CD14-positive monocyte (primary cell): ENCODE measurements at regions not wholly inside any gene's neighbourhood (a gene's known extent, or its start where the extent isn't known, plus 50 kb on each side); places are given as distances from the start of the nearest gene placed in this dataset.

Source experiments
- DNase-seq, 3 donors: peaks; one replicate each; pipeline ENCODE4 v3.0.0-alpha.2; 2011 to 2022
- H2AFZ ChIP-seq: 2 replicates; pipeline ENCODE4 v1.6.0; 2012; ENCODE audit warnings: mild to moderate bottlenecking, low read depth, low read length, inconsistent platforms; ENCODE audit not compliant: insufficient read depth, poor library complexity, severe bottlenecking
- H3K27ac ChIP-seq, 2 donors: 1 replicate in 1 of 2; 2 replicates in 1 of 2; pipeline ENCODE4 v1.5.1; 2012 to 2013; ENCODE audit warnings: low read length in 2 of 2, control low read depth in 1 of 2, inconsistent platforms in 1 of 2, low read depth in 1 of 2, mild to moderate bottlenecking in 1 of 2
- H3K27me3 ChIP-seq, 2 donors: one replicate each; pipeline versions ENCODE4 v1.6.0 to v1.6.1; 2011 to 2013; ENCODE audit warnings: low read length in 2 of 2; ENCODE audit not compliant: control insufficient read depth in 2 of 2, insufficient read depth in 2 of 2
- H3K36me3 ChIP-seq, 2 donors: replicated peaks in 1 of 2; 1 replicate in 1 of 2; 2 replicates in 1 of 2; pipeline versions ENCODE4 v1.5.1 to v1.6.1; 2012 to 2013; ENCODE audit warnings: low read length in 2 of 2, control low read depth in 1 of 2, inconsistent platforms in 1 of 2, mild to moderate bottlenecking in 1 of 2; ENCODE audit not compliant: insufficient read depth in 2 of 2, control insufficient read depth in 1 of 2
- H3K4me1 ChIP-seq, 2 donors: 1 replicate in 1 of 2; 2 replicates in 1 of 2; pipeline versions ENCODE4 v1.5.1 to v1.6.1; 2012 to 2013; ENCODE audit warnings: low read length in 2 of 2, control low read depth in 1 of 2, inconsistent platforms in 1 of 2, mild to moderate bottlenecking in 1 of 2, moderate library complexity in 1 of 2; ENCODE audit not compliant: insufficient read depth in 2 of 2, control insufficient read depth in 1 of 2
- H3K4me2 ChIP-seq: replicated peaks from 2 replicates; pipeline ENCODE3; 2012; ENCODE audit warnings: low read length, moderate library complexity, mild to moderate bottlenecking; ENCODE audit not compliant: poor library complexity, severe bottlenecking; ENCODE audit errors: extremely low read depth
- H3K4me3 ChIP-seq, 3 experiments: fragments of 200-600 bp in 1 of 3; sonication (generic) in 1 of 3; replicated peaks in 1 of 3; 1 replicate in 2 of 3; 2 replicates in 1 of 3; pipeline ENCODE4 v1.5.1; 2011 to 2013; ENCODE audit warnings: low read length in 3 of 3, mild to moderate bottlenecking in 3 of 3, control low read depth in 2 of 3, low read depth in 2 of 3, inconsistent platforms in 1 of 3, moderate library complexity in 1 of 3
- H3K79me2 ChIP-seq: 2 replicates; pipeline ENCODE4 v1.6.0; 2012; ENCODE audit warnings: mild to moderate bottlenecking, control low read depth, inconsistent platforms, low read length, moderate library complexity; ENCODE audit not compliant: insufficient read depth
- H3K9ac ChIP-seq: 2 replicates; pipeline ENCODE4 v1.6.0; 2017; ENCODE audit warnings: low read length, mild to moderate bottlenecking; ENCODE audit not compliant: insufficient read depth, poor library complexity, severe bottlenecking
- H3K9me3 ChIP-seq, 2 donors: replicated peaks in 1 of 2; 1 replicate in 1 of 2; 2 replicates in 1 of 2; pipeline versions ENCODE4 v1.5.1 to v1.6.1; 2012 to 2013; ENCODE audit warnings: low read length in 2 of 2, control low read depth in 1 of 2; ENCODE audit not compliant: control insufficient read depth in 1 of 2, insufficient read depth in 1 of 2
- H4K20me1 ChIP-seq: 2 replicates; pipeline ENCODE4 v1.6.0; 2012; ENCODE audit warnings: mild to moderate bottlenecking, low read length, control low read depth, moderate library complexity; ENCODE audit not compliant: insufficient read depth
- H3K27ac Mint-ChIP-seq, 7 donors: one replicate each; pipeline ENCODE4 v1.8.0; 2020; ENCODE audit warnings: mild to moderate bottlenecking in 7 of 7, mixed read lengths in 7 of 7, moderate library complexity in 6 of 7, inconsistent platforms in 2 of 7
- H3K27me3 Mint-ChIP-seq, 3 donors: one replicate each; pipeline ENCODE4 v1.8.0; 2021 to 2022; ENCODE audit warnings: low read depth in 3 of 3, mild to moderate bottlenecking in 3 of 3, mixed read lengths in 3 of 3, moderate library complexity in 3 of 3, inconsistent platforms in 1 of 3
- H3K36me3 Mint-ChIP-seq, 2 donors: one replicate each; pipeline ENCODE4 v1.8.0; 2020; ENCODE audit warnings: mixed read lengths in 2 of 2, inconsistent platforms in 1 of 2, mild to moderate bottlenecking in 1 of 2
- H3K4me1 Mint-ChIP-seq: one replicate; pipeline ENCODE4 v1.8.0; 2020; ENCODE audit warnings: mild to moderate bottlenecking, mixed read lengths
- H3K4me3 Mint-ChIP-seq, 2 donors: one replicate each; pipeline ENCODE4 v1.8.0; 2020; ENCODE audit warnings: mild to moderate bottlenecking in 2 of 2, mixed read lengths in 2 of 2, moderate library complexity in 1 of 2
- H3K9me3 Mint-ChIP-seq, 7 donors: one replicate each; pipeline ENCODE4 v1.8.0; 2020 to 2022; ENCODE audit warnings: mixed read lengths in 7 of 7, mild to moderate bottlenecking in 6 of 7, moderate library complexity in 6 of 7, inconsistent platforms in 2 of 7
- CTCF ChIP-seq: fragments of 200-600 bp; IDR thresholded peaks from one replicate; pipeline ENCODE4 v1.8.0; 2022; ENCODE audit warnings: antibody characterized with exemption, mild to moderate bottlenecking
- WGBS: methylation state at CpG from one replicate; pipeline ENCODE4 v1.1.5; 2013; ENCODE audit warnings: missing lambda C conversion rate; ENCODE audit not compliant: insufficient coverage; 5-methylcytosine and 5-hydroxymethylcytosine counted together
- intact Hi-C, 2 donors: fragments of 100-400 bp; cut with micrococcal nuclease; formaldehyde crosslinking; loops; one replicate each; pipeline versions ENCODE4 v1.15.0 to v1.15.1; 2023

DNA sequence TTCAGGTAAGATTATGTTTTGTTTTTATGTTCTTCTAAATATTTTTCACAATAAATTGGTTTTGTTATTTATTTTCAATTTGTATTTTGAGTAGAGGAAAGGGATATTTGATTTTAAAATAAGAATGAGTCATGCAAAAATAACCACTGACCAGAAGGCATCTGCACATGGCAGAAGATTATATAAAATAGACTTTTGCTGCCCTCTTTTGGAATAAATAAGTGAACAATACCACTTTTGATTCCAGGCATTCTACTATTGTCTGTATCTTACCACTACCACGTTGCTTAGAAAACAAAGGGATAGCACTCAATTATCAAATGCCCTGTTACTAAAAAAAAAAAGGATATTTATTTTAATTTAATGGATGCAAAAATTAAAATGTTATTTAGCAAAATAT, 227.3 kb upstream of the ITGA1 start:
- Histone ChIP-seq H3K27ac (no peak overlapping the region), H4K20me1 (no peaks in the 10 kb centered on the region), H3K27me3 (no peaks in the 10 kb centered on the region), H3K4me3 (no peak overlapping the region), H3K9ac (no peak overlapping the region), H2AFZ (no peak overlapping the region), H3K9me3 (no peaks in the 10 kb centered on the region), H3K79me2 (no peaks in the 10 kb centered on the region), H3K4me1 (no peaks in the 10 kb centered on the region), H3K4me2 (no peak overlapping the region), H3K36me3 (no peaks in the 10 kb centered on the region)
- TF ChIP-seq CTCF, result no peak
- no peaks in the 10 kb centered on the region for H3K36me3 Mint-ChIP-seq
- H3K4me3 Mint-ChIP-seq, result no peak overlapping the region
- H3K27me3 Mint-ChIP-seq, result peaks cover 0 to 5% (median 3%) of the 10 kb centered on the region in 3 donors
- no peaks in the 10 kb centered on the region for H3K4me1 Mint-ChIP-seq
- H3K9me3 Mint-ChIP-seq, result no peaks in the 10 kb centered on the region
- DNase-seq, result no peak
- no CpG with 5 or more reads among the region's 1 CpG for WGBS
- no peak overlapping the region for H3K27ac Mint-ChIP-seq
- intact Hi-C loops, result no loop called here

- H3K9me3 ChIP-seq, result no peaks in the 10 kb centered on the region
- no peak overlapping the region for H3K4me2 ChIP-seq
- no peaks in the 10 kb centered on the region for H3K4me1 Mint-ChIP-seq
- H3K4me3 Mint-ChIP-seq, result no peak overlapping the region
- no peak for DNase-seq
- no peaks in the 10 kb centered on the region for H4K20me1 ChIP-seq
- no peaks in the 10 kb centered on the region for H3K36me3 Mint-ChIP-seq
- intact Hi-C loops, result no loop called here
- H3K27me3 ChIP-seq, result no peaks in the 10 kb centered on the region
- H2AFZ ChIP-seq, result no peak overlapping the region
- H3K4me3 ChIP-seq, result no peak overlapping the region
- no peaks in the 10 kb centered on the region for H3K36me3 ChIP-seq
- peaks cover 0 to 5% (median 1%) of the 10 kb centered on the region in 3 donors for H3K27me3 Mint-ChIP-seq
- H3K9me3 Mint-ChIP-seq, result no peaks in the 10 kb centered on the region
- H3K4me1 ChIP-seq, result no peaks in the 10 kb centered on the region
- no peak overlapping the region for H3K27ac Mint-ChIP-seq
- no peak for TF ChIP-seq CTCF
- 60% methylated on average over 1 of the region's 1 CpG for WGBS
- H3K79me2 ChIP-seq, result no peaks in the 10 kb centered on the region
- H3K9ac ChIP-seq, result no peak overlapping the region
- no peak overlapping the region for H3K27ac ChIP-seq
Observed at GRCh38 chr5:52562473-52562872, 225.2 kb upstream of the ITGA1 start.
